GM19372 (cell line): ENCODE measurements at regions not wholly inside any gene's neighbourhood (a gene's known extent, or its start where the extent isn't known, plus 50 kb on each side); places are given as distances from the start of the nearest gene placed in this dataset.

Experiments
- ATAC-seq: cut with Tn5 transposase; IDR thresholded peaks from one replicate; pipeline ENCODE4 v1.9.1; 2021; ENCODE audit warnings: mild to moderate bottlenecking, low read depth, moderate library complexity; ENCODE audit not compliant: unreplicated experiment

GRCh38 chr18:46369323-46369722 lies 265.1 kb downstream of the HAUS1 start:
- ATAC-seq = no peak

GRCh38 chr18:46370898-46371297 lies 266.7 kb downstream of the HAUS1 start:
- no peak for ATAC-seq

GRCh38 chr18:46372670-46373069 lies 268.5 kb downstream of the HAUS1 start:
- ATAC-seq = no peak

- no peak for ATAC-seq
Measured at GRCh38 chr18:46373131-46373530, 268.9 kb downstream of the HAUS1 start.

GRCh38 chr18:46373791-46374190 lies 269.6 kb downstream of the HAUS1 start:
- no peak for ATAC-seq

GRCh38 chr18:46374850-46375249 lies 270.7 kb downstream of the HAUS1 start:
- ATAC-seq = no peak

GRCh38 chr18:46377557-46377956 lies 273.4 kb downstream of the HAUS1 start:
- no peak for ATAC-seq

GRCh38 chr18:46378126-46378863 lies 274.1 kb downstream of the HAUS1 start:
- no peak for ATAC-seq

GRCh38 chr18:46378864-46379207 lies 274.7 kb downstream of the HAUS1 start:
- no peak for ATAC-seq

GRCh38 chr18:46379323-46379950 lies 275.3 kb downstream of the HAUS1 start:
- no peak for ATAC-seq

- ATAC-seq = no peak
Measured at GRCh38 chr18:46385124-46385523, 271.9 kb downstream of the LOXHD1 start.

GRCh38 chr18:46386788-46387187 lies 270.2 kb downstream of the LOXHD1 start:
- ATAC-seq = no peak

GRCh38 chr18:46387441-46388131 lies 269.4 kb downstream of the LOXHD1 start:
- no peak for ATAC-seq

GRCh38 chr18:46388286-46388685 lies 268.7 kb downstream of the LOXHD1 start:
- ATAC-seq = no peak

GRCh38 chr18:46392576-46392975 lies 264.4 kb downstream of the LOXHD1 start:
- ATAC-seq = no peak

- no peak for ATAC-seq
Measured at GRCh38 chr18:46393230-46393629, 263.8 kb downstream of the LOXHD1 start.

- ATAC-seq = no peak
Measured at GRCh38 chr18:46393961-46394360, 263.1 kb downstream of the LOXHD1 start.

GRCh38 chr18:46395795-46396194 lies 261.2 kb downstream of the LOXHD1 start:
- no peak for ATAC-seq

- ATAC-seq = no peak
Measured at GRCh38 chr18:46397174-46397573, 259.8 kb downstream of the LOXHD1 start.

- ATAC-seq = no peak
Measured at GRCh38 chr18:46398005-46398404, 259.0 kb downstream of the LOXHD1 start.

- no peak for ATAC-seq
Measured at GRCh38 chr18:46398625-46399024, 258.4 kb downstream of the LOXHD1 start.

GRCh38 chr18:46399303-46399702 lies 257.7 kb downstream of the LOXHD1 start:
- ATAC-seq = no peak
